Psoas muscle (tissue), 7 donors: ENCODE measurements at regions not wholly inside any gene's neighbourhood (a gene's known extent, or its start where the extent isn't known, plus 50 kb on each side); places are given as distances from the start of the nearest gene placed in this dataset.

Experiments used
- ATAC-seq, 4 donors: fragments of 200-7000 bp; cut with Tn5 transposase; one replicate each; pipeline ENCODE4 v1.9.1; 2020; ENCODE audit warnings: moderate library complexity in 3 of 4, mild to moderate bottlenecking in 2 of 4
- DNase-seq, 2 donors: peaks; one replicate each; pipeline ENCODE4 v3.0.0-alpha.2; 2020
- H3K27ac ChIP-seq: fragments of 200-600 bp; one replicate; pipeline ENCODE4 v1.8.0; 2022
- H3K27me3 ChIP-seq, 3 donors: fragments of 200-600 bp in 1 of 3; one replicate each; pipeline versions ENCODE4 v1.6.1 to v1.8.0; 2013 to 2022; ENCODE audit warnings: low read length in 2 of 3, mild to moderate bottlenecking in 2 of 3, moderate library complexity in 1 of 3; ENCODE audit not compliant: insufficient read depth in 3 of 3
- H3K36me3 ChIP-seq, 2 donors: fragments of 200-600 bp in 1 of 2; one replicate each; pipeline versions ENCODE4 v1.6.1 to v1.8.0; 2013 to 2022; ENCODE audit warnings: low read depth in 1 of 2, mild to moderate bottlenecking in 1 of 2, moderate library complexity in 1 of 2; ENCODE audit not compliant: insufficient read depth in 1 of 2
- H3K4me1 ChIP-seq: fragments of 200-600 bp; one replicate; pipeline ENCODE4 v1.8.0; 2022
- H3K4me3 ChIP-seq: fragments of 200-600 bp; one replicate; pipeline ENCODE4 v1.8.0; 2022; ENCODE audit warnings: mild to moderate bottlenecking
- H3K9me3 ChIP-seq: fragments of 200-600 bp; one replicate; pipeline ENCODE4 v1.8.0; 2022
- CTCF ChIP-seq: fragments of 200-600 bp; IDR thresholded peaks from one replicate; pipeline ENCODE4 v1.8.0; 2022; ENCODE audit warnings: antibody characterized with exemption
- WGBS, 3 donors: extraction: QIAGEN DNeasy Blood & Tissue Kit; methylation state at CpG; one replicate each; pipeline versions ENCODE4 v1.1.6 to v1.1.7; 2013; 5-methylcytosine and 5-hydroxymethylcytosine counted together
- intact Hi-C, 2 donors: fragments of 100-400 bp; cut with DNase I; formaldehyde crosslinking; loops; one replicate each; pipeline versions ENCODE4 v1.11.0 to v1.14.2; 2022
- donor health status: healthy with polysubstance abuse.
- donor health status: DM: no; HTN: no; CAD: no; lungs with moderate emphysema.
- donor health status: Bipolar disorder and iron deficiency.
- donor health status: healthy.
- donor health status: DM: yes; HTN: yes; CAD: no.
- donor health status: DM: no; HTN: no; CAD: no.
- donor health status: DM: yes; HTN: yes; CAD: no.

- ATAC-seq (no peak), DNase-seq (no peak)
- Histone ChIP-seq H3K36me3 (no peaks in the 10 kb centered on the region), H3K27ac (no peak overlapping the region), H3K4me3 (no peak overlapping the region), H3K9me3 (no peaks in the 10 kb centered on the region), H3K4me1 (no peaks in the 10 kb centered on the region), H3K27me3 (no peaks in the 10 kb centered on the region)
- TF ChIP-seq CTCF = no peak
- 84 to 88% (median 84%) methylated on average over 4 of the region's 4 CpGs for WGBS, 3 donors
- intact Hi-C loops = no loop called here
Observed at GRCh38 chr5:125823572-125823971, 599.6 kb upstream of the GRAMD2B start.

DNA sequence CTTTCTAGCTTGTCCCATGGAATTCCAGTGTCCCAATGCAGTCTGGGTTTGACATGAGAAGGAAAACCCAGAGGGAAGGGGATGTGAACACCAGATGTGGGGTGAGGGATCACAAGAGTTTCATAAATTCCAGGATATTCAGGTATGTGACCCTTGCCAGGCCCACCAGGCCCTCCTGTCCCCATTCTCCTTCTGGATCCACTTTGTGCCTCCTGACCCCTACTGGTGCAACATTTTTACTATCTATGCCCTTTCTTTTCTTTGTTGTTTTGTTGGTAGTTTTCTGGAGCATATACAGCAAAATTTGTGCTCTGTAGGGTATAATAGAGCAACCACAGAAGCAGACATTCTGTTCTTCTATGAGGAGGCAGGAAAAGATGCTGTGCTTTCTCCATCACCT lies 597.0 kb upstream of the GRAMD2B start:
- intact Hi-C loops = no loop called here
- Histone ChIP-seq H3K36me3 (no peaks in the 10 kb centered on the region), H3K9me3 (no peaks in the 10 kb centered on the region), H3K4me1 (no peaks in the 10 kb centered on the region), H3K27me3 (no peaks in the 10 kb centered on the region), H3K27ac (no peak overlapping the region), H3K4me3 (no peak overlapping the region)
- no peak for TF ChIP-seq CTCF
- DNase-seq = no peak
- ATAC-seq = no peak

- no peak for ATAC-seq
- no peak for DNase-seq
- 80 to 82% (median 82%) methylated on average over 4 of the region's 4 CpGs for WGBS, 3 donors
- Histone ChIP-seq H3K27ac (no peak overlapping the region), H3K4me1 (no peaks in the 10 kb centered on the region), H3K36me3 (no peaks in the 10 kb centered on the region), H3K9me3 (no peaks in the 10 kb centered on the region), H3K27me3 (no peaks in the 10 kb centered on the region), H3K4me3 (no peak overlapping the region)
- intact Hi-C loops = no loop called here
- TF ChIP-seq CTCF = no peak
Observed at GRCh38 chr5:125829349-125829748, 593.9 kb upstream of the GRAMD2B start.

- Histone ChIP-seq H3K36me3 (no peaks in the 10 kb centered on the region), H3K9me3 (no peaks in the 10 kb centered on the region), H3K27me3 (no peaks in the 10 kb centered on the region), H3K4me1 (peaks cover 8% of the 10 kb centered on the region), H3K4me3 (no peak overlapping the region), H3K27ac (no peak overlapping the region)
- no peak for TF ChIP-seq CTCF
- ATAC-seq (no peak), DNase-seq (no peak)
- intact Hi-C loops = no loop called here
- 55 to 70% (median 62%) methylated on average over 2 of the region's 2 CpGs for WGBS, 3 donors
Observed at GRCh38 chr5:125833398-125833797, 589.8 kb upstream of the GRAMD2B start.

DNA sequence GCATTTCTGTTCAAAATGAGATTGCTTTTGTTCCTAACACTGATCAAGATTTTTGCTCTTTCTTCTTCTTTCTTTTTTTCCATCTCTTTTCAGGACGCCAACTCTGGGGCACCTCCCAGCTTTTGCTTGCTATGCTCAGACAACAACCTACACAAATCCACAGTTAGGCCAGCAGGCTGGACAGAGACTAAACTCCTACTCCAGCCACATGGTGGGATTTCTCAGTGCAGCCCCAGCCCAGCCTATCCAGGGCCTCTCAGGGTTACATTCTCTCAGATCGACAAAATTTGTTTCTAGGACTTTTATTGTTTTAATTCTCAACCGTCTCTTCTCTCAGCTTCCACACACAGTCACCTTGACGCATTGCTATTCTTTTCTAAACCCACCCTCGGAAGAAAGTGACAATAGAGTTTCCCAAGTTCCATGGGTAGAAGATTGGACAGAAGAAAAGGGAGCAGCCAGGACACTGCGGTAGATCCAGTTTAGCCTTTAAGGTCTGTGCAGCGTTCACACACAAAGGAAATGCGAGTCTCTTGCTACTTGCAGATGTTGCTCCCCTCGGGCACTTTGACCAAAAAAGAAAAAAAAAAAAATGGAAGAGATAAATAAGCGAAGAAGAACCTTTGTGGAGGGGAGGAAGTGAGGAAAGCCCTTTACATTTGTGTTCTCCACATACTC lies 588.6 kb upstream of the GRAMD2B start:
- intact Hi-C loops = no loop called here
- no peak overlapping the region for H3K4me3 ChIP-seq
- TF ChIP-seq CTCF = no peak
- no peak for DNase-seq
- ATAC-seq = no peak
- no peaks in the 10 kb centered on the region for H3K27me3 ChIP-seq
- no peaks in the 10 kb centered on the region for H3K9me3 ChIP-seq
- H3K27ac ChIP-seq = no peak overlapping the region
- peaks cover 8% of the 10 kb centered on the region for H3K4me1 ChIP-seq
- 83 to 87% (median 84%) methylated on average over 10 of the region's 10 CpGs for WGBS, 3 donors
- H3K36me3 ChIP-seq = no peaks in the 10 kb centered on the region
